ENCODE measurements at regions not wholly inside any gene's neighbourhood (a gene's known extent, or its start where the extent isn't known, plus 50 kb on each side); places are given as distances from the start of the nearest gene placed in this dataset.
"Not testable (repeated sequence)": the region's sequence is repeated elsewhere in the genome, so short reads cannot be mapped to it uniquely, and the experiment has no call there.

DNA sequence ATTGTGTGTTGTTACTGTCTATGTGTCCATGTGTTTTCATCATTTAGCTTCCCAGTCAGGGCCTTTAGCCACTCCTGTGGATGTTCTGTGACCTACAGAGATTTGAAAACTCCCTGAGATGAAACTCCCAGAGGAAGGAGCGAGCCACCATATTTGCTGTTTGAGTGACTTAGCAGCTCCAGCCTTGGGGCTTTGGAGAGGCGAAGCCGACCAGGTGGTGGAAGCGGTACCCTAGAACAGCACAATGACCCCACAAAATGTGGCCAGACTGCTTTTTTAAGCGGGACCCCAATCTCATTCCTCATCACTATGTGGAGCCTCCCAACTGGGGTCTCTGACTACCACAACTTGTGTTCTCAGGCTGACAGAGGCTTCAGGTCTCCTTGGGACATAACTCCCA lies 323.9 kb upstream of the KCND2 start:
- DNase-seq (ENCODE audit: low read depth in 1 of 2, low spot score in 1 of 2), result no peak

DNA sequence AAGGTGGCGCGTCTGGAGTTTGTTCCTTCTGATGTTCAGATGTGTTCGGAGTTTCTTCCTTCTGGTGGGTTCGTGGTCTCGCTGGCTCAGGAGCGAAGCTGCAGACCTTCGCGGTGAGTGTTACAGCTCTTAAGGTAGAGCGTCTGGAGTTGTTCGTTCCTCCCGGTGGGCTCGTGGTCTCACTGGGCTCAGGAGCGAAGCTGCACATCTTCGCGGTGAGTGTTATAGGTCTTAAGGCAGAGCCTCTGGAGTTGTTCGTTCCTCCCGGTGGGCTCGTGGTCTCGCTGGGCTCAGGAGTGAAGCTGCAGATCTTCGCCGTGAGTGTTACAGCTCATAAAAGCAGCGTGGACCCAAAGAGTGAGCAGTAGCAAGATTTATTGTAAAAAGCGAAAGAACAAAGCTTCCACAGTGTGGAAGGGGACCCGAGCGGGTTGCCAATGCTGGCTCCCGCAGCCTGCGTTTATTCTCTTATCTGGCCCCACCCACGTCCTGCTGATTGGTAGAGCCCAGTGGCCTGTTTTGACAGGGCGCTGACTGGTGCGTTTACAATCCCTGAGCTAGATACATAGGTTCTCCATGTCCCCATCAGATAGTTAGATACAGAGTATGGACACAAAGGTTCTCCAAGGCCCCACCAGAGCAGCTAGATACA lies 322.5 kb upstream of the KCND2 start:
- not testable (repeated sequence) for DNase-seq (ENCODE audit: low read depth in 1 of 2, low spot score in 1 of 2); H3K9me3 ChIP-seq (ENCODE audit: low read depth); H3K27ac ChIP-seq; H3K4me3 ChIP-seq; H3K4me1 ChIP-seq (ENCODE audit: low read depth); H3K36me3 ChIP-seq; H3K27me3 ChIP-seq

More for the DNA sequence above, 323.9 kb upstream of the KCND2 start:
- TF ChIP-seq, protein P1, sequence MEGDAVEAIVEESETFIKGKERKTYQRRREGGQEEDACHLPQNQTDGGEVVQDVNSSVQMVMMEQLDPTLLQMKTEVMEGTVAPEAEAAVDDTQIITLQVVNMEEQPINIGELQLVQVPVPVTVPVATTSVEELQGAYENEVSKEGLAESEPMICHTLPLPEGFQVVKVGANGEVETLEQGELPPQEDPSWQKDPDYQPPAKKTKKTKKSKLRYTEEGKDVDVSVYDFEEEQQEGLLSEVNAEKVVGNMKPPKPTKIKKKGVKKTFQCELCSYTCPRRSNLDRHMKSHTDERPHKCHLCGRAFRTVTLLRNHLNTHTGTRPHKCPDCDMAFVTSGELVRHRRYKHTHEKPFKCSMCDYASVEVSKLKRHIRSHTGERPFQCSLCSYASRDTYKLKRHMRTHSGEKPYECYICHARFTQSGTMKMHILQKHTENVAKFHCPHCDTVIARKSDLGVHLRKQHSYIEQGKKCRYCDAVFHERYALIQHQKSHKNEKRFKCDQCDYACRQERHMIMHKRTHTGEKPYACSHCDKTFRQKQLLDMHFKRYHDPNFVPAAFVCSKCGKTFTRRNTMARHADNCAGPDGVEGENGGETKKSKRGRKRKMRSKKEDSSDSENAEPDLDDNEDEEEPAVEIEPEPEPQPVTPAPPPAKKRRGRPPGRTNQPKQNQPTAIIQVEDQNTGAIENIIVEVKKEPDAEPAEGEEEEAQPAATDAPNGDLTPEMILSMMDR (IDR thresholded peaks at IDR 0.05; ENCODE audit: low read depth, low read length), result no peak
- no peaks in the 10 kb centered on the region for H3K27me3 ChIP-seq
- H3K36me3 ChIP-seq, result no peaks in the 10 kb centered on the region
- H3K9me3 ChIP-seq (ENCODE audit: low read depth), result no peaks in the 10 kb centered on the region
- H3K27ac ChIP-seq, result no peak overlapping the region
- H3K4me1 ChIP-seq (ENCODE audit: low read depth), result no peaks in the 10 kb centered on the region
- H3K4me3 ChIP-seq, result no peak overlapping the region

DNA sequence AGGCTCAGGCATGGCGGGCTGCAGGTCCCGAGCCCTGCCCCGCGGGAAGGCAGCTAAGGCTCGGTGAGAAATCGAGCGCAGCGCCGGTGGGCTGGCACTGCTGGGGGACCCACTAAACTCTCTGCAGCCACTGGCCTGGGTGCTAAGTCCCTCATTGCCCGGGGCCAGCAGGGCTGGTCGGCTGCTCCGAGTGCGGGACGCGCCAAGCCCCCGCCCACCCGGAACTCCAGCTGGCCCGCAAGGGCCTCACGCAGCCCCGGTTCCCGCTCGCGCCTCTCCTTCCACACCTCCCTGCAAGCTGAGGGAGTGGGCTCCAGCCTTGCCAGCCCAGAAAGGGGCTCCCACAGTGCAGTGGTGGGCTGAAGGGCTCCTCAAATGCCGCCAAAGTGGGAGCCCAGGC lies 321.4 kb upstream of the KCND2 start:
- not testable (repeated sequence) for DNase-seq (ENCODE audit: low read depth in 1 of 2, low spot score in 1 of 2); H3K27me3 ChIP-seq; H3K27ac ChIP-seq; H3K4me1 ChIP-seq (ENCODE audit: low read depth); H3K36me3 ChIP-seq; H3K4me3 ChIP-seq; H3K9me3 ChIP-seq (ENCODE audit: low read depth)

DNA sequence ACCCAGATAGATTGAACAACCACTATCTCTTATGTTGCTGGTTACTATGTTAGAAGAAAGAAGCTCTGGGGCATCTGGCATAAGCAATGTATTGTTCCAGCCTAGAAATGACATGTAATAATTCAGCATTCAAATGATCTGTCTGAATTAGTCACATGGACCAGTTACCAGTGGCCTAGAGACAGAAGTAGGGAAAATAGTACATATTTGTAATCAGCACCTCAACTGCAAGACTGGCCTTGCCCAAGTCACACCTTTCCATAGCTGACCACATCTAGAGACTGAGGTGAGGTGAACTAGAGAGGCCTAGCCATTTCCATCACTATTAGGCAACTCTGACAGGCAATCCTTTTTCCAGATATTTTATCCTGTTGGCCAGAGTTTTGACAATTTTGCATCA lies 315.6 kb upstream of the KCND2 start:
- H3K36me3 ChIP-seq, result no peaks in the 10 kb centered on the region
- TF ChIP-seq, protein P1 (IDR thresholded peaks at IDR 0.05; ENCODE audit: low read depth, low read length), result no peak
- no peak for DNase-seq (ENCODE audit: low read depth in 1 of 2, low spot score in 1 of 2)
- no peaks in the 10 kb centered on the region for H3K27me3 ChIP-seq
- H3K4me1 ChIP-seq (ENCODE audit: low read depth), result no peaks in the 10 kb centered on the region
- H3K4me3 ChIP-seq, result no peak overlapping the region
- H3K9me3 ChIP-seq (ENCODE audit: low read depth), result no peaks in the 10 kb centered on the region
- no peak overlapping the region for H3K27ac ChIP-seq

DNA sequence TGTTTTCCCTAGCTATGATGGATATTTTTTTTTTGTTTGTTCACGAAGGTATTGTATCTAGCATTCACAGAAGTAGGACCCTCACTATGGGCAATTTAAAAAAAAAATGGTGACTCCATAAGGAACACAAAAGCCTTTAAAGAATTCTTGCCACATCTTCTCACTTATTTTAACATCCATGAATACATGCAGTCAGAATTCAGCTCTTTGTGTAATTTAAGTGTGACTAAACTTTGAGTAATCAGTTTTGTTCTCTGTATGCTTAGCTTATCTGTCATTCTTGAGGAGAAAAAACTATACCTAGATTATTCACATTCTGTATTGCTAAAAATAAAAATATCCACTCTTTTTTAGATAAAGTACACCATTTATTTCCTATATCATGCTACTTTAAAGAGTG lies 313.2 kb upstream of the KCND2 start:
- TF ChIP-seq, protein P1 (IDR thresholded peaks at IDR 0.05; ENCODE audit: low read depth, low read length), result no peak
- peak in 1 of 2 donors; percentile 62 for DNase-seq (ENCODE audit: low read depth in 1 of 2, low spot score in 1 of 2)
- Histone ChIP-seq H3K27me3 (no peaks in the 10 kb centered on the region), H3K4me1 (ENCODE audit: low read depth) (peaks cover 8% of the 10 kb centered on the region), H3K36me3 (no peaks in the 10 kb centered on the region), H3K9me3 (ENCODE audit: low read depth) (no peaks in the 10 kb centered on the region), H3K27ac (no peak overlapping the region), H3K4me3 (no peak overlapping the region)

DNA sequence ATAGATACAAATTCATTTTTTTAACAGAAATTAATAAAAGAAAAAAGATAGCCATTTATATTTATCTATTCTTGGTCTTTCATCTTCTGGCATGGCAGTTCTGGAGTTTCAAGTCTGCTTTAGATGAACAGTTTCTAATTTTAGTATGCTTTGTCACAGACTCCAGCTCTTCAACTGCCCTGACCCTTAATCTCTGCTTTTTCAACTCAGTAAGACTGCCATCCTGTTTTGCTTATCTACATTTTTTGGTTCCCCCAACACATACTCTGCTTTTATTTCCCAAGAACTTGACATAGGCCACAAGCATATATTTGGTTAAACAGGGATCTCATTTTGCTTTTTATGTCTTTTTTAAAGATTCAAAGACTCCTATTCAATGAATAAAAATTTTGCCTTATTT lies 309.3 kb upstream of the KCND2 start:
- Histone ChIP-seq H3K27ac (peak overlapping the region; percentile 20), H3K27me3 (no peaks in the 10 kb centered on the region), H3K4me3 (no peak overlapping the region), H3K9me3 (ENCODE audit: low read depth) (no peaks in the 10 kb centered on the region), H3K36me3 (no peaks in the 10 kb centered on the region), H3K4me1 (ENCODE audit: low read depth) (peaks cover 8% of the 10 kb centered on the region)
- TF ChIP-seq, protein P1 (IDR thresholded peaks at IDR 0.05; ENCODE audit: low read depth, low read length), result no peak
- peak; percentile 20 to 32 for DNase-seq (ENCODE audit: low read depth in 1 of 2, low spot score in 1 of 2)

DNA sequence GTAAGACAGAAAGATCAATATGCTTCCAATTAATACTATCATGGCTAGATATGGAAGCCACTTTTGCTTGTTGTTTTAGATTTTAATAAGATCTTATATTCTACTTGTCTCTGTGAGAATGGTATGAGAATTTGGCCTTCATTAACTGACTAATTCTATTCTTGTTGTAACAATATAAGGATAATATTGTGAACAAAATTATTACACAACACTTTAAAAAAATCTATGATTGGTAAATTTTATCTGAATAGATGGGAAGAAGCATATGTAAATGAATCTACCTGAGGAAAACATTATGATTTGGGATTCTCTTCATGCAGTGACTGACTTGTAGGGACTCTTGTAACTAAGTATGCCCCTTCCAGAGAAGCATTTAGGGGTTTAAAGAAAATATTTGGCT lies 308.9 kb upstream of the KCND2 start:
- H3K36me3 ChIP-seq, result no peaks in the 10 kb centered on the region
- H3K4me3 ChIP-seq, result no peak overlapping the region
- peak overlapping the region; percentile 20 for H3K27ac ChIP-seq
- no peak for DNase-seq (ENCODE audit: low read depth in 1 of 2, low spot score in 1 of 2)
- no peaks in the 10 kb centered on the region for H3K9me3 ChIP-seq (ENCODE audit: low read depth)
- peaks cover 8% of the 10 kb centered on the region for H3K4me1 ChIP-seq (ENCODE audit: low read depth)
- TF ChIP-seq, protein P1 (IDR thresholded peaks at IDR 0.05; ENCODE audit: low read depth, low read length), result no peak
- H3K27me3 ChIP-seq, result no peaks in the 10 kb centered on the region

Data from cardiac muscle cell (in vitro differentiated cells and primary cell).